IMR-90 (cell line): ENCODE measurements at regions not wholly inside any gene's neighbourhood (a gene's known extent, or its start where the extent isn't known, plus 50 kb on each side); places are given as distances from the start of the nearest gene placed in this dataset.

Experiments
- CEBPB ChIP-seq: IDR thresholded peaks from 2 replicates; pipeline ENCODE4 v1.6.1; 2012; ENCODE audit warnings: low read depth, low read length, improper control_type of control experiment
- CTCF ChIP-seq: conservative IDR thresholded peaks from 2 replicates; pipeline ENCODE4 v1.5.1; 2012; ENCODE audit warnings: mild to moderate bottlenecking, low read depth, low read length, improper control_type of control experiment
- ELK1 ChIP-seq: fragments of 150-350 bp; IDR thresholded peaks from 2 replicates; pipeline ENCODE4 v1.6.1; 2016; ENCODE audit warnings: low read depth, mild to moderate bottlenecking, low read length, moderate library complexity, borderline replicate concordance
- MXI1 ChIP-seq: IDR thresholded peaks from 2 replicates; pipeline ENCODE4 v1.6.1; 2012; ENCODE audit warnings: low read depth, mild to moderate bottlenecking, low read length, moderate library complexity, borderline replicate concordance
- NFE2L2 ChIP-seq: fragments of 150-350 bp; IDR thresholded peaks from 2 replicates; pipeline ENCODE4 v1.6.1; 2016; ENCODE audit warnings: low read depth, mild to moderate bottlenecking, low read length
- POLR2A ChIP-seq: IDR thresholded peaks from 2 replicates; pipeline ENCODE4 v1.6.1; 2012; ENCODE audit warnings: mild to moderate bottlenecking, low read depth, low read length
- RAD21 ChIP-seq: IDR thresholded peaks from 2 replicates; pipeline ENCODE4 v1.6.1; 2012; ENCODE audit warnings: low read length, improper control_type of control experiment
- RFX5 ChIP-seq: IDR thresholded peaks from 2 replicates; pipeline ENCODE4 v1.8.0; 2012; ENCODE audit warnings: low read depth, mild to moderate bottlenecking, low read length, moderate library complexity

DNA sequence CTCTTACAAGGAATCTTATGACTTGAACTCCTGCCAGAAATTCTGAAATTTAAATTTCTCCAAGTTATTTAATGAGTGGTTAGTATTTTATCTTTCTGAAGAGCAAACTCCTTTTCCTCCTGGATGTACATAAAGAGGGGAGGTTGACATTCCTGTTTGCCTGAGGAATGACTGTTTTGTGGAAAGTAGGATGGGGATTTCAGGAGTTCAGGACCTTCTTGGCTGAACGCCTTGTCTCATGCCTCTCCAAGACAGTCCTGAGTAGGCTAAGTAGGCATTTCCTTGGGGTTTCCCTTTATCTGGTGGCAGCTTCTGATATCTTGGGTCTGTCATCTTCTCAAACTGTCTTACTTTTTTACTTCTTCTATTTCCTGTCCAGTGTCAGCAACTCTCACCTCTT, 356.6 kb downstream of the TDRD3 start:
- no peak for TF ChIP-seq POLR2A
- TF ChIP-seq CTCF = no peak
- no peak for TF ChIP-seq CEBPB
- no peak for TF ChIP-seq RAD21
- TF ChIP-seq RFX5 = no peak
- no peak for TF ChIP-seq MXI1
- TF ChIP-seq ELK1 = no peak
- TF ChIP-seq NFE2L2 = no peak
